IMR-90 (cell line): ENCODE measurements at regions not wholly inside any gene's neighbourhood (a gene's known extent, or its start where the extent isn't known, plus 50 kb on each side); places are given as distances from the start of the nearest gene placed in this dataset.

Experiments used
- ATAC-seq: fragments of 200-7000 bp; cut with Tn5 transposase; 2 replicates; pipeline ENCODE4 v1.9.1; 2020; ENCODE audit warnings: low read depth, mild to moderate bottlenecking, moderate library complexity
- BruUV-seq: library from RNA; stranded (reverse); fragments of 400-500 nt; replicated peaks from 2 replicates; lab custom pipeline; 2021; lab: Mats Ljungman, UMichigan
- CTCF ChIA-PET: fragments of 300-600 bp; formaldehyde crosslinking; extraction: SDS; loops from one replicate; lab custom pipeline; 2021; ENCODE audit warnings: antibody characterized with exemption; lab: Yijun Ruan, JAX
- POLR2A ChIA-PET: fragments of 300-600 bp; sonication (Branson Sonifier 250); formaldehyde crosslinking; loops from one replicate; lab custom pipeline; 2022; ENCODE audit warnings: antibody characterized with exemption; ENCODE audit not compliant: unreplicated experiment; lab: Charles Lee
- DNase-seq: peaks from one replicate; pipeline ENCODE4 v3.0.0; 2013
- H2AFZ ChIP-seq: replicated peaks from 2 replicates; pipeline ENCODE3; 2013; ENCODE audit warnings: low read length, mild to moderate bottlenecking; ENCODE audit not compliant: poor library complexity
- H2AK5ac ChIP-seq: 2 replicates; pipeline ENCODE4 v1.6.1; 2013; ENCODE audit warnings: low read depth, low read length, inconsistent platforms
- H2AK9ac ChIP-seq: replicated peaks from 2 replicates; pipeline ENCODE3; 2013; ENCODE audit warnings: mild to moderate bottlenecking, low read depth, low read length, moderate library complexity; ENCODE audit not compliant: poor library complexity
- H2BK120ac ChIP-seq: 2 replicates; pipeline ENCODE4 v1.6.1; 2013; ENCODE audit warnings: low read depth, low read length, inconsistent platforms
- H2BK15ac ChIP-seq: 3 replicates; pipeline ENCODE4 v1.6.1; 2013; ENCODE audit warnings: low read depth, low read length, inconsistent platforms
- H2BK20ac ChIP-seq: 2 replicates; pipeline ENCODE4 v1.6.1; 2013; ENCODE audit warnings: low read depth, mild to moderate bottlenecking, inconsistent platforms, low read length, moderate library complexity
- H2BK5ac ChIP-seq: 2 replicates; pipeline ENCODE4 v1.6.1; 2013; ENCODE audit warnings: mild to moderate bottlenecking, low read depth, low read length, inconsistent platforms; ENCODE audit not compliant: poor library complexity, severe bottlenecking
- H3K14ac ChIP-seq: replicated peaks from 2 replicates; pipeline ENCODE4 v1.6.1; 2013; ENCODE audit warnings: low read depth, low read length, inconsistent platforms
- H3K18ac ChIP-seq: 2 replicates; pipeline ENCODE4 v1.6.1; 2013; ENCODE audit warnings: low read depth, low read length, control low read depth
- H3K23ac ChIP-seq: 2 replicates; pipeline ENCODE4 v1.6.1; 2013; ENCODE audit warnings: low read depth, low read length, inconsistent platforms
- H3K27ac ChIP-seq: 2 replicates; pipeline ENCODE4 v1.5.1; 2013; ENCODE audit warnings: mild to moderate bottlenecking, control low read depth, low read length; ENCODE audit not compliant: insufficient read depth
- H3K27me3 ChIP-seq: 2 replicates; pipeline ENCODE4 v1.6.1; 2013; ENCODE audit warnings: low read length; ENCODE audit not compliant: control insufficient read depth, insufficient read depth
- H3K36me3 ChIP-seq: 2 replicates; pipeline ENCODE4 v1.6.1; 2013; ENCODE audit warnings: low read length, mixed read lengths; ENCODE audit not compliant: control insufficient read depth, insufficient read depth
- H3K4ac ChIP-seq: 2 replicates; pipeline ENCODE4 v1.6.1; 2013; ENCODE audit warnings: low read depth, low read length, inconsistent platforms
- H3K4me1 ChIP-seq: 2 replicates; pipeline ENCODE4 v1.6.1; 2013; ENCODE audit warnings: low read length, mixed read lengths; ENCODE audit not compliant: control insufficient read depth, insufficient read depth
- H3K4me2 ChIP-seq: 2 replicates; pipeline ENCODE4 v1.6.1; 2013; ENCODE audit warnings: low read depth, mild to moderate bottlenecking, control low read depth, low read length, moderate library complexity
- H3K4me3 ChIP-seq: 2 replicates; pipeline ENCODE4 v1.5.1; 2013; ENCODE audit warnings: low read depth, mild to moderate bottlenecking, control low read depth, low read length, moderate library complexity; ENCODE audit not compliant: insufficient read depth
- H3K56ac ChIP-seq: 2 replicates; pipeline ENCODE4 v1.6.1; 2013; ENCODE audit warnings: low read length, inconsistent platforms; ENCODE audit not compliant: insufficient read depth; ENCODE audit errors: extremely low read depth
- H3K79me1 ChIP-seq, 2 experiments: 2 replicates each; pipeline ENCODE4 v1.6.1; 2013; ENCODE audit warnings: low read length in 2 of 2, inconsistent platforms in 1 of 2, low read depth in 1 of 2
- H3K9ac ChIP-seq: 2 replicates; pipeline ENCODE4 v1.6.1; 2013; ENCODE audit warnings: low read depth, low read length, control low read depth
- H3K9me1 ChIP-seq: 2 replicates; pipeline ENCODE4 v1.6.1; 2013; ENCODE audit warnings: low read length, inconsistent platforms; ENCODE audit not compliant: insufficient read depth
- H3K9me3 ChIP-seq: 2 replicates; pipeline ENCODE4 v1.6.1; 2013; ENCODE audit warnings: low read length; ENCODE audit not compliant: control insufficient read depth, insufficient read depth
- H4K20me1 ChIP-seq: 2 replicates; pipeline ENCODE4 v1.6.1; 2013; ENCODE audit warnings: low read length, inconsistent platforms; ENCODE audit not compliant: insufficient read depth
- H4K5ac ChIP-seq: 2 replicates; pipeline ENCODE4 v1.6.1; 2013; ENCODE audit warnings: mild to moderate bottlenecking, low read depth, low read length, control low read depth
- H4K8ac ChIP-seq, 2 experiments: 2 replicates each; pipeline ENCODE4 v1.6.1; 2013; ENCODE audit warnings: low read depth in 2 of 2, low read length in 2 of 2, control low read depth in 1 of 2, inconsistent platforms in 1 of 2
- H4K91ac ChIP-seq: 2 replicates; pipeline ENCODE4 v1.6.1; 2013; ENCODE audit warnings: low read depth, low read length, inconsistent platforms; ENCODE audit not compliant: insufficient read depth
- BHLHE40 ChIP-seq: fragments of 150-350 bp; IDR thresholded peaks from 2 replicates; pipeline ENCODE4 v1.6.1; 2016; ENCODE audit warnings: mild to moderate bottlenecking, low read depth, low read length
- CEBPB ChIP-seq: IDR thresholded peaks from 2 replicates; pipeline ENCODE4 v1.6.1; 2012; ENCODE audit warnings: low read depth, low read length, improper control_type of control experiment
- CHD1 ChIP-seq: IDR thresholded peaks from 2 replicates; pipeline ENCODE4 v1.6.1; 2012; ENCODE audit warnings: low read depth, low read length, improper control_type of control experiment
- CTCF ChIP-seq: conservative IDR thresholded peaks from 2 replicates; pipeline ENCODE4 v1.5.1; 2012; ENCODE audit warnings: mild to moderate bottlenecking, low read depth, low read length, improper control_type of control experiment
- ELK1 ChIP-seq: fragments of 150-350 bp; IDR thresholded peaks from 2 replicates; pipeline ENCODE4 v1.6.1; 2016; ENCODE audit warnings: low read depth, mild to moderate bottlenecking, low read length, moderate library complexity, borderline replicate concordance
- FOS ChIP-seq: fragments of 150-350 bp; IDR thresholded peaks from 2 replicates; pipeline ENCODE4 v1.6.1; 2016; ENCODE audit warnings: low read depth, low read length
- MAFK ChIP-seq: IDR thresholded peaks from 2 replicates; pipeline ENCODE4 v1.6.1; 2012; ENCODE audit warnings: low read depth, low read length, improper control_type of control experiment
- MAZ ChIP-seq: IDR thresholded peaks from 2 replicates; pipeline ENCODE4 v1.6.1; 2012; ENCODE audit warnings: low read depth, mild to moderate bottlenecking, low read length, improper control_type of control experiment, moderate library complexity, borderline replicate concordance
- MXI1 ChIP-seq: IDR thresholded peaks from 2 replicates; pipeline ENCODE4 v1.6.1; 2012; ENCODE audit warnings: low read depth, mild to moderate bottlenecking, low read length, moderate library complexity, borderline replicate concordance
- NFE2L2 ChIP-seq: fragments of 150-350 bp; IDR thresholded peaks from 2 replicates; pipeline ENCODE4 v1.6.1; 2016; ENCODE audit warnings: low read depth, mild to moderate bottlenecking, low read length
- POLR2A ChIP-seq: IDR thresholded peaks from 2 replicates; pipeline ENCODE4 v1.6.1; 2012; ENCODE audit warnings: mild to moderate bottlenecking, low read depth, low read length
- RCOR1 ChIP-seq: IDR thresholded peaks from 2 replicates; pipeline ENCODE4 v1.6.1; 2012; ENCODE audit warnings: mild to moderate bottlenecking, low read length, improper control_type of control experiment; ENCODE audit not compliant: insufficient replicate concordance
- RFX5 ChIP-seq: IDR thresholded peaks from 2 replicates; pipeline ENCODE4 v1.8.0; 2012; ENCODE audit warnings: low read depth, mild to moderate bottlenecking, low read length, moderate library complexity
- SMC3 ChIP-seq: fragments of 150-350 bp; IDR thresholded peaks from 2 replicates; pipeline ENCODE4 v1.6.1; 2016; ENCODE audit warnings: low read depth, mild to moderate bottlenecking, antibody characterized with exemption, low read length, moderate library complexity
- USF2 ChIP-seq: fragments of 150-350 bp; IDR thresholded peaks from 2 replicates; pipeline ENCODE4 v1.6.1; 2017; ENCODE audit warnings: mild to moderate bottlenecking, antibody characterized with exemption, low read length, low read depth
- WGBS, 2 experiments: methylation state at CpG; one replicate each; pipeline versions ENCODE4 v1.1.5 to v1.1.7; 2013; ENCODE audit warnings: missing lambda C conversion rate in 2 of 2; ENCODE audit not compliant: insufficient read length in 1 of 2; ENCODE audit errors: extremely low coverage in 2 of 2; 5-methylcytosine and 5-hydroxymethylcytosine counted together
- dilution Hi-C: fragments of 300-500 bp; cut with HindIII; formaldehyde crosslinking; loops from one replicate; pipeline ENCODE4 v1.14.3; 2018; ENCODE audit warnings: low sequenced_read_pairs; ENCODE audit not compliant: unreplicated experiment
- in situ Hi-C: fragments of 300-500 bp; cut with MboI; formaldehyde crosslinking; loops from 3 replicates; pipeline ENCODE4 v1.14.3; 2019; ENCODE audit warnings: low sequenced_read_pairs, inconsistent platforms, mixed read lengths
- intact Hi-C: fragments of 100-400 bp; cut with micrococcal nuclease; formaldehyde crosslinking; loops from 2 replicates; pipeline ENCODE4 v1.10.0; 2022

GRCh38 chr20:48311956-48312355 lies 515.8 kb downstream of the PREX1 start:
- Histone ChIP-seq H4K20me1 (no peaks in the 10 kb centered on the region; the same call in 1 of the 2 replicates), H2BK20ac (no peak overlapping the region), H3K9me3 (no peaks in the 10 kb centered on the region), H3K4me3 (no peak overlapping the region), H3K18ac (no peak overlapping the region), H3K4ac (no peak overlapping the region), H4K8ac (no peak overlapping the region), H3K27me3 (peaks cover 31% of the 10 kb centered on the region), H2BK120ac (no peak overlapping the region), H3K4me1 (no peaks in the 10 kb centered on the region), H2BK5ac (no peak overlapping the region), H3K36me3 (no peaks in the 10 kb centered on the region), H2BK15ac (no peak overlapping the region), H3K9me1 (no peaks in the 10 kb centered on the region), H3K9ac (no peak overlapping the region), H2AK9ac (no peak overlapping the region), H4K91ac (no peak overlapping the region), H3K79me1 (no peaks in the 10 kb centered on the region), H3K4me2 (no peak overlapping the region), H2AK5ac (no peak overlapping the region), H3K23ac (no peak overlapping the region), H2AFZ (no peak overlapping the region), H3K56ac (no peak overlapping the region), H3K14ac (no peak overlapping the region), H4K5ac (no peak overlapping the region), H3K27ac (no peak overlapping the region)
- DNase-seq (no peak), ATAC-seq (no peak)
- ChIA-PET CTCF (no interaction called here), POLR2A (no interaction called here)
- dilution Hi-C loops (no loop called here), in situ Hi-C loops (no loop called here), intact Hi-C loops (no loop called here)
- WGBS, 2 experiments, result no CpG with 5 or more reads among the region's 2 CpGs
- TF ChIP-seq CEBPB, result no peak
- TF ChIP-seq CHD1, result no peak
- TF ChIP-seq NFE2L2, result no peak
- TF ChIP-seq POLR2A, result no peak
- no peak for TF ChIP-seq MAFK
- no peak for TF ChIP-seq BHLHE40
- no peak for TF ChIP-seq USF2
- no peak for TF ChIP-seq SMC3
- TF ChIP-seq MXI1, result no peak
- TF ChIP-seq CTCF, result no peak
- no peak for TF ChIP-seq MAZ
- no peak for TF ChIP-seq FOS
- TF ChIP-seq RCOR1, result no peak
- no peak for TF ChIP-seq ELK1
- TF ChIP-seq RFX5, result no peak
- no TSS peak for BruUV-seq
